DMS114 treated with DMSO at 0.1 percent for 48 hours (cell line): ENCODE measurements at regions not wholly inside any gene's neighbourhood (a gene's known extent, or its start where the extent isn't known, plus 50 kb on each side); places are given as distances from the start of the nearest gene placed in this dataset.
"Not testable (repeated sequence)": the region's sequence is repeated elsewhere in the genome, so short reads cannot be mapped to it uniquely, and the experiment has no call there.

Experiments
- DNase-seq: peaks from one replicate; lab custom pipeline; 2025; ENCODE audit not compliant: unreplicated experiment; lab: John Stamatoyannopoulos, UW

- no peak for DNase-seq
These were observed 763.6 kb downstream of the TAF11L14 start for GRCh38 chr5:18397891-18398290.

- DNase-seq: not testable (repeated sequence)
These were observed 765.4 kb downstream of the TAF11L14 start for GRCh38 chr5:18399461-18400327.

GRCh38 chr5:18403141-18403540 lies 768.9 kb downstream of the TAF11L14 start:
- DNase-seq: no peak

GRCh38 chr5:18403941-18404438 lies 769.7 kb downstream of the TAF11L14 start:
- no peak for DNase-seq

GRCh38 chr5:18420711-18421110 lies 786.5 kb downstream of the TAF11L14 start:
- DNase-seq: no peak

- DNase-seq: no peak
These were observed 799.1 kb downstream of the TAF11L14 start for GRCh38 chr5:18433336-18433735.

- DNase-seq: no peak
These were observed 803.9 kb downstream of the TAF11L14 start for GRCh38 chr5:18438126-18438525.

GRCh38 chr5:18455521-18455920 lies 821.3 kb downstream of the TAF11L14 start:
- DNase-seq: no peak

GRCh38 chr5:18457255-18457654 lies 823.0 kb downstream of the TAF11L14 start:
- no peak for DNase-seq

- no peak for DNase-seq
These were observed 827.5 kb downstream of the TAF11L14 start for GRCh38 chr5:18461766-18462165.

- peak; percentile 43 for DNase-seq
These were observed 831.8 kb downstream of the TAF11L14 start for GRCh38 chr5:18465833-18466681.

GRCh38 chr5:18466731-18467130 lies 832.5 kb downstream of the TAF11L14 start:
- DNase-seq: no peak

GRCh38 chr5:18471791-18472190 lies 837.5 kb downstream of the TAF11L14 start:
- DNase-seq: not testable (repeated sequence)

GRCh38 chr5:18483451-18483850 lies 849.2 kb downstream of the TAF11L14 start:
- DNase-seq: no peak

GRCh38 chr5:18487928-18488480 lies 853.7 kb downstream of the TAF11L14 start:
- DNase-seq: no peak

GRCh38 chr5:18489703-18490102 lies 855.4 kb downstream of the TAF11L14 start:
- no peak for DNase-seq

- DNase-seq: no peak
These were observed 857.1 kb downstream of the TAF11L14 start for GRCh38 chr5:18491349-18491748.

- DNase-seq: no peak
These were observed 860.9 kb downstream of the TAF11L14 start for GRCh38 chr5:18495157-18495556.

- DNase-seq: no peak
These were observed 861.8 kb downstream of the TAF11L14 start for GRCh38 chr5:18496041-18496440.

- DNase-seq: no peak
These were observed 862.8 kb downstream of the TAF11L14 start for GRCh38 chr5:18497089-18497488.

- no peak for DNase-seq
These were observed 869.6 kb downstream of the TAF11L14 start for GRCh38 chr5:18503797-18504328.
